Glomerular visceral epithelial cell (primary cell): ENCODE measurements at regions not wholly inside any gene's neighbourhood (a gene's known extent, or its start where the extent isn't known, plus 50 kb on each side); places are given as distances from the start of the nearest gene placed in this dataset.

ENCODE experiments used
- DNase-seq: peaks from one replicate; pipeline ENCODE4 v3.0.0-alpha.2; 2016; ENCODE audit errors: extremely low spot score

DNA sequence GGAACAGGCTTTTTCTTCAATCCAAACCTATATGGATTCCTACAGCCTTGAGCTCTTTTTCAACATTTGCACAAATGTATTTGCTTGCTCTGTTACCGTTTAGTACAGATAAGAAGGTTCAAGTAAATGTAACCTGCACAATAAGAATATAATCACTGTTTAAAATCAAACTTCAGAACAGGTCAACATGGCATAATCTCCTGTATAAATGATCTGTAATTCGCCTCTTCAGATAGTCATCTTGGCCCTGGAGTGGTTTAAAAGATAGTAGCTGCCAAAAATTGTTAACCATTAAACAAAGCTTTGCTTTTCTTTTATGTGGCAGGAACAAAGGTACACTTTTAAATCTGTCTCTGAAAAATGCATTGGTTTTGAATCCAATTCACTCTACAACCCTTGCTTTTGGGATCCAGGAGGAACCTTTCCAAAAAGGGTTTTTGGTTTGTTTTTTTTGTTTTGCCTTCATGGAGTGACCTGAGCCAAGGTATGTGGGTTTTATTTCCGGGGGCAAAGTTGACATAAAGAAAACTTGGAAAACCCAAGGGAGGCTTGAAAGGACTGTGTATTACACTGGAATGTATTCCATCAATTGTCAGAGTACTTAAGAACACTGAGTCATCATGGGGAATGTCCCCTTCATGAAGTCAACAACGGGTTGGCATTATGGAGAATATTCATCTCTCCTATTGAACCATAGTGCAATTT, 210.4 kb upstream of the HCCS start:
- peak; percentile 49 for DNase-seq

DNA sequence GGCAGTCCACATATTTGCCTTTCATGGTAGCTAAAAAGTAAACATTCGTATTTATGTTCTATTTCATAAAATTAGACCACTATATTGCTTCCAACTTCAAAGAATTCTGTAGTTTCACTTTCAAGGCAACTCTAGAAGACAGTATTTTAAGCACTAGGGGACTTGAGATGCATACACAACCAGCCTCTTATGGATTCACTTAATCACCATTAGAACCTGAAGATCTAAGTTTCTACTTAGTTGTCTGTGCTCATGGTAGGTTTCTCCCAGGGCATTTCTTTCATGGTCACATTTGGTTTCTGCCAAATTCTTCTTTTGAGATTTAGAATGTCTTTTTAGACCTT, 209.9 kb upstream of the HCCS start:
- DNase-seq: no peak

- DNase-seq: peak; percentile 26
Measured at GRCh38 chrX:10902001-10902400, 209.1 kb upstream of the HCCS start.

DNA sequence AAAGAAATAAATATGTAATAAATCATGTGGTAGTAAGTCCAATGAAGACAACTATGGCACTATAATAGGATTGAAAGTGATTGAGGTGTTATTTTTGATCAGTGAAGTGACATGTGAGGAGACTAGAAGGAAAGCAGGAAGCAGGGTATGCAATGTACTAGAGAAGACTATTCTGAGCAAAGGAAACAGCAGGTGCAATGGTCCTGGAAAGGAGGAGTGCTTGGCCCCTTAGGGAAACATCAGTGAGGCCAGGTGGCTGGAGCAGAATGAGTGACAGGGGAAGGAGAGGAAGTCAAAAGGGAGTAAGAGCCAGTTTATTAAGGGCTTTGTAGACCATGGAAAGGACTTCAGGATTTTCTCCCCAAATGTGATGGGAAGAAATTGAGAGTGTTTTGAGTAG, 207.6 kb upstream of the HCCS start:
- no peak for DNase-seq

DNA sequence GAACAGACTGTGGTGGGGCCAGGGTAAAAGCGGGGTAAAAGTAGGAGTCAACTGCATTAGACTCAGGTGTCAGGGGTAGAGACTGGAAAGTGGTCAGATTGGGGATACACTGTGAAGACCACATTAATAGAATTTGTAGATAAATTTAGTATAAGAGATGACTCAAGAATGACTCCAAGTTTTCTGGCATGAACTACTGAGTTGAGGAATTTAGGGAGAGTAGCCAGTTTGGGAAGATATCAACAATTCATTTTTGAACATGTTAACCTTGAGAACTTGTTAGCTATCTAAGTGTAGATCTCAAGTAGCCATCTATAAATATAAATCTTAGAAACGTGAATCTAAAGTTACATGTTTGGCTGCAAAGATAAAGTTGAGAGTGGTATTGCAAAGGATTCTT, 206.9 kb upstream of the HCCS start:
- no peak for DNase-seq

GRCh38 chrX:10906866-10907265, 204.3 kb upstream of the HCCS start:
- no peak for DNase-seq

DNA sequence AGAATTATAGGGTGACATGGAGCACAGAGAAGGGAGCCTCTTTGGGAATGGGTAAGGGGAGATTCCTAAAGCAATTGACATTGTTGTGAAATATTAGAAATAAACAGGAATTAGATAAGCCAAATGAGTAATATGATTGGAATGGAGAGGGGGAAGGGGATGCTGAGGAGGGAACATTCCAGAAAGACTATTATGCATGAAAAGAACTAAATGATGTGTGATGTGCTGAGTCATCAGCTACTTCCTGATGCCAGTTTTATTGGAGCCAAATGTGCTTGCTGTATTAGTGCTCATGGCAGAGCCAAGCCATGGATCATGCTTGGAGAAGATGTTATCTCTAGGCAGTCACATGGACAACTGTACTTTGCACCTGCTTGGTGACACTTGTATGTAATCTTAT, 189.0 kb upstream of the HCCS start:
- DNase-seq: peak; percentile 71

DNA sequence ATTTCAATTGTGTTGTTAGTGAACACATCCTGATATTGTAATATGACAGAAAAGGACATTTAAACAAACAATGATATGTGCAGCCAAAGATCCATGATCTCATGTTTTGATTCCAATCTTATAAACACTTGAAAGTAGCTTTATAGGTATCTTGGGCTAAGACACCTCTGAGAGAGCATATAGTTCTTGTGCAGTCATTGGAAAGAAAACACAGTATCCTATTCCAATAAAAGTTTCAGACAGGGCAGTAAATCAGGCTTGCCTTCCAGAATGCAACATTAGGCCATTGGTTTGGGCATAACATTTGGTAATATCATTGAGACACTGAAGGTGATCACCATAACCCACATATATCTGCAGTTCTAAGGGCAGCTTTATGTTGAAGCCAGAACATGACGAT, 188.3 kb upstream of the HCCS start:
- DNase-seq: no peak

GRCh38 chrX:10923466-10923865, 187.7 kb upstream of the HCCS start:
- no peak for DNase-seq

DNA sequence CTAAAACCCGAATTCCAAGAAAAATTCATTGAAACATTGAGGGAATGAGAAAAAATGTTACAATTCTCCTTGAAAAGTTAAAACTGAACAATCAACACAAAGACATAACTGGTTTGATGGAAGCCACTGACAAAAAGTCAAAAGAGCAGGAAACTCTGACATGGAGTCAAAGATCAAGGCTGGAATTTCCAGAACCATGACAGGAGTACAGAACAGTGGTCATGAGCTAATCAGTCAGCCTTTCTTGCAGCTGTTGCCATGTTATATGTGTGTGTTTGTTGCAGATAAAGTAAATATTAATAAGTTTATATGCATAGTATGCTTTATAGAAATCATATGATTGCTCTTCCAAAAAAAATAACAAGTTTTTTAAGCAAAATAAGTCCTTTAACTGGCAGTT, 184.7 kb upstream of the HCCS start:
- DNase-seq: peak; percentile 4

DNA sequence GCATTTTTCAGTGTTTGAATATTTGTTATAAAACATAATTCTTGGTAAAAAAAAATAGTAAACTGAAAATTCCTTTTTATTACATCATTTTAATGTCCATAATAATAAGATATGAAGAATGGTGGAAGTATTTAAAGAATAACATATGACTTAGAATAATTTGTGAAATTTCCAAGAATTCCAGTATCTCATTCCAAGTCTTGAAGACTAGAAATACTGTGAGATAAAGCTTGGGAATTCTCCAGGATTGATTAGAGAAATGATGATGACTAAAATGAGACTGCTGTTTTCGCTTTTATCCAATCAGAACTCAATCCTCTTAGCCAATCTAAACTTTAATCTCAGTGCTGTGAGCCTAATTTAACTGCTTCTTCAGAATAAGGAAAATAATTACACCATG, 184.2 kb upstream of the HCCS start:
- no peak for DNase-seq

DNA sequence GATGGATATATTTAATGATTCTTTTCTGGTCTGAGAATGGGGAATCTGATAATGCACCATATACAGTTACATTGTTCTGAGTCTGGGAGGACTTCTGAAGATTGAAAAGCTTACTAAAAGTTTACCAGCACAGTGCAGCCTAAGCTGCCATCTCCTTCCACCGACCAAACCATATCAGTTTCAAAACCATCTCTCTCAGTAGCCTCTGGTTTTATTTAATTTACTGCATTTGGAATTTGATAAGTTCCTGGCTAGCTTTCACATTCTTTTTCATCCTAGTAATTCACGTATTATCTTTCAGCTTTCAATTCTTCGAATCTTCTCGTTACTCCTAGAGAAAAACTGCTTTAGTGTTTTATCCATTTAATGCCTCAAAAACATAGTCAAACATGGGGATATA, 181.4 kb upstream of the HCCS start:
- DNase-seq: no peak

- DNase-seq: no peak
Measured at GRCh38 chrX:10930151-10930550, 181.0 kb upstream of the HCCS start.

DNA sequence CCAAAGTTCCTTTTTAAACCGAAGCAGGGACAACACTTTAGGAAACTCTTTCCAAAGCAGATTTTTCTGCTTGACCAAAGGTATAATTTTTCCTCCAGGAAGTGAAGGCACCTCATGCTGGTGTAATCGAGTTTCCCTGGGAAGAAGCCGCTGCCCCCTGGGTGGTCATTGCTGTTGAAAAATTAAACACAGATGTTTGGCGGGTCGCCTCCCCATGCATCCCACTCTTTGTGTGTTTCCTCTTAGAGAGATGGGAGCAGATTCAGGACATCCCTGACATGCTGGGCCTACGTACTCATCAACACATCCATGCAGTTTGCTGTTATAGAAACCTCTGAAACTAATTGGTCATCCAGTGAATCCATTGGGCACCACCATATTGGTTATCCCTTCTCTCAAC, 179.2 kb upstream of the HCCS start:
- no peak for DNase-seq

DNA sequence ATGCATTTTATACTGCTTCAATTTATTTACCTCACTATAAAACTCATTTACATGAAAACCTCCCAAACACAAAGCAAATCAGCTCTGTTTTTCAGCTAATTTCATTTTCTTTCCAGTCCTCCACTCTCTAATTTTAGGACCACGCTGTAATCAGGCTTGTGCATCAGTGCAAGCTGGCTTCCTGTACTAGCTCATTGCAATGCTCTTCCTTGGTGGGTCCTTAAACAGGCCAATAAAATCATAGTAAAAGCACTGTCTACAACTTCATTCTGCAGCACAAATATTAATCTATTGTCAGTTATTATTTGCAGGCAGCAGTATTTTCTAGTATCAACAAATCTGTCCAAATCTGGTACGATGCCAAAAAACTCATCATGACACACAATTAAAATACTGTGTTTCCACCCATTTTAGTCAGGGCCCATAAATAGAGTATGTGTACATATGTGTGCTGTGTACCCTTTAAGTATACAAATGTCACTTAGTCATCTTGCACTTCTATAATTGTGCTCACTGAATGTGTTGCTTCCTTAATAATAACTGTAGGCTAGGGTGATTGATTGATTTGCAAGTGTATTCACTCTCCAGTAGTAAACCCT, 178.2 kb upstream of the HCCS start:
- no peak for DNase-seq

DNA sequence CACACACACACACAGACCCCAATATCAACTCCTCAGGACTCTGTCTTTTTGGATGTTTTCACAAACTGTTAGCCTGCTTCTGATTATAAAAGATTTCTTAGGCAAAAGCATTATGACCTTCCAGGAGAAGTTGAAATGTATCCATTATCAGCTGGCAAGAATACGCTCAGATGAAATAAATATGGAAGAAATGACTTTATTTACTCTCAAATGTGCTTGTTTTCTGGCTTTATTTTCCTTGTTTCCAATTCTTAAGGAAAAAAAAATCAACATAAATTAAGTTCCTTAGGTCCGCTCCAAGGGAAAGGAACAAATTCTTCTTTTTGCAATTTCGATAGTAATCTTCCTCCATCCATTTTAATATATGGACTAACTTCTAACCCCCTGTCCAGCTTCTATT, 175.6 kb upstream of the HCCS start:
- no peak for DNase-seq

GRCh38 chrX:10936976-10937375, 174.2 kb upstream of the HCCS start:
- no peak for DNase-seq

DNA sequence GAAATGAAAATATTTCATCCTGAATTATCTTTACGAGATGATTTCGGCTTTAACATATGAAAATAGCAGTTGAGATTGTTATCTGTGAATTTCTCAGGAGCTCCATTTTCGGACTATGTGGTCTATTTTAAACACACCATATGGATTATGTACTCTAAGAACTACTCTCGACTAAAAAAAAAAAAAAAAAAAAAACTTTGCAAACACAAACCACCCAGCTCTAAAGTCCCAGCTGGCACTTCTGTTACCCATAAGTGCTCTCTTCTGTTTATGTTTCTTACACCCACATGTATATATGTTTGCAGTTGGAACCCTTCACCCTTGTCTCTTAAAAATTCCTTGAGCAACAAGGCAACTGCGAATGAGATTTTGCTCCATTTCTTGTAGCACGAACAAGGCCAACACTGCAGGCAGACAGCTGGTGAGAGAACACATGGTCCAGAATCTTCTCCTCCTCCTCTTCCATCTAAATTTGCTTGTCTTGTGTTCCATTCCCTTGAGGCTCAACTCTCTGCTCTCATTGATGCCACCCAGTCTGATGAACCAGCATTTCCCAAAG, 172.7 kb upstream of the HCCS start:
- DNase-seq: no peak

GRCh38 chrX:10939424-10939823, 171.7 kb upstream of the HCCS start:
- peak; percentile 27 for DNase-seq

- DNase-seq: no peak
Measured at GRCh38 chrX:10944136-10944885, 166.8 kb upstream of the HCCS start.

DNA sequence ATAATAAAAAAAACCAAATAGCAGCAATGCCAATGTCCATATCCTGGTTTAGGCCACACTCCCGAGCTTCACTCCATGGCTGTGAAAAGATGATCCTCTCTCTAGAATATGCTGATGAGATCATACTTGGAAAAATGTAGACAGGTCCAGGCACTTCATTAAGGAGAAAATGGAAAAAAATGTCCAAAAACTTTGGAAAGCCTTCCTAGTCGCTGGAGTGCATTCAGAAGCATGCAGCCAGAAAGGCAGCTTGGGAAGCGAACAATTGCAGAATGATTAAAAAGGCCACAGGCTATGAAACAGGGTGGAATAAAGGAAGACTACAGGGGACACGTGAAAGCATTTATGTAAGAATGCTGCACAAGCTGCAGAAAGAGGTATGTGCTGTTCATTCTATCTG, 165.6 kb upstream of the HCCS start:
- DNase-seq: no peak

DNA sequence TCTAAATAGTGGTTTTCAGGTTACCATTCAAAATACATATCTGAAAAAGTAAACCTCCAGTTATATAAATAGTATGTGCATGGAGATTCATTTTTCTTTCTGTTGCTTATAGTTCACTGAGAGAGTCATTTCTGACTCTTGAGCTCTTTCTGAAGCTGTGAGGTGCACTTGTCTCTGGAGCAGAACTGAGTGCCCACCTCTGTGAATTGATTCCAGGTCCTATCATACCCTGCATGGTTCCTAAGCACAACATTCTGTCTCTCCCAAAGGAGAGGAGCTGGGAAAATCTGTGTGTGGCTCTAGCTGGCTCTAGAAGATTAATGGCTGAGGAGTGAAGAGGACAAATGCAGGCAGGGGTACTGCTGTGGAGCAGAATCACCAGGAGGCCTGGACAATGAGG, 161.6 kb upstream of the HCCS start:
- DNase-seq: no peak

DNA sequence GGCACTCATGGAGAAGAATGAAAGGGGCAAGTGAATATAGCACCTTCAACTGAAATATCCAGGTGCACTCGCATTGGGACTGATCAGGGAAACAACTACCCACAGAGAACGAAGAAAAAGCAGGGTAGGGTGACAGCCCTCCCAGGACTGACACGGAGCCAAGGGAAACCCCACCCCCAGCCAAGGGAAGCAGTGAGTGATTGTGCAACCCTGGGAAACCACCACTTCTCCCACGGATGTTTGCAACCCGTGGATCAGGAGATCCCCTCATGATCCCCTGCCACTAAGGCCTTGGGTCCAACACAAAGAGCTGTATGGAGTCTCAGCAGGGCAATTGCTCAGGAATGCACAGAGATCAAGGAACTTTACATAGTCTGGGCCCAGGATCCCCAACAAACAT, 158.5 kb upstream of the HCCS start:
- DNase-seq: no peak
